HepG2 (cell line): ENCODE measurements at regions not wholly inside any gene's neighbourhood (a gene's known extent, or its start where the extent isn't known, plus 50 kb on each side); places are given as distances from the start of the nearest gene placed in this dataset.

Experiments
- ATM ChIP-seq: fragments of 450-650 bp; IDR thresholded peaks from 2 replicates; pipeline ENCODE4 v1.7.1; 2017; ENCODE audit warnings: mild to moderate bottlenecking, borderline replicate concordance
- EP300 ChIP-seq, 3 experiments: sonication (generic) in 1 of 3; formaldehyde crosslinking in 1 of 3; IDR thresholded peaks; 2 replicates each; pipeline versions ENCODE4 v1.5.1 to v1.6.1; 2011 to 2020; ENCODE audit warnings: low read depth in 2 of 3, low read length in 2 of 3, borderline replicate concordance in 1 of 3, improper control_type of control experiment in 1 of 3, mild to moderate bottlenecking in 1 of 3, missing genetic modification reagents in 1 of 3, moderate library complexity in 1 of 3
- EZH2 ChIP-seq: conservative IDR thresholded peaks from 2 replicates; pipeline ENCODE4 v1.6.1; 2012; ENCODE audit warnings: mild to moderate bottlenecking, low read depth, low read length, moderate library complexity
- HNF4A ChIP-seq: sonication (generic); formaldehyde crosslinking; IDR thresholded peaks from 2 replicates; pipeline ENCODE4 v1.4.0; 2020; ENCODE audit warnings: missing genetic modification reagents
- JARID2 ChIP-seq: sonication (generic); formaldehyde crosslinking; IDR thresholded peaks from 2 replicates; pipeline ENCODE4 v1.8.1; 2023; ENCODE audit warnings: missing genetic modification reagents, inconsistent platforms; ENCODE audit not compliant: insufficient replicate concordance
- KLF16 ChIP-seq, 2 experiments: sonication (generic) in 1 of 2; formaldehyde crosslinking in 1 of 2; IDR thresholded peaks; 2 replicates each; pipeline versions ENCODE4 v1.6.1 to v1.8.0; 2016 to 2023; ENCODE audit warnings: missing genetic modification reagents in 2 of 2, missing compliant biosample characterization in 1 of 2
- ZBTB21 ChIP-seq: sonication (generic); formaldehyde crosslinking; IDR thresholded peaks from 2 replicates; pipeline ENCODE4 v1.4.0; 2020; ENCODE audit warnings: missing genetic modification reagents
- ZNF382 ChIP-seq: sonication (generic); formaldehyde crosslinking; IDR thresholded peaks from 2 replicates; pipeline ENCODE4 v1.5.0; 2020; ENCODE audit warnings: missing genetic modification reagents, mild to moderate bottlenecking, borderline replicate concordance
- ZNF468 ChIP-seq: sonication (generic); formaldehyde crosslinking; IDR thresholded peaks from 2 replicates; pipeline ENCODE4 v1.8.0; 2022; ENCODE audit warnings: mild to moderate bottlenecking, moderate library complexity, missing genetic modification reagents
- ZNF546 ChIP-seq: sonication (generic); formaldehyde crosslinking; conservative IDR thresholded peaks from 2 replicates; pipeline ENCODE4 v1.8.1; 2023; ENCODE audit warnings: mild to moderate bottlenecking, missing genetic modification reagents
- TF ChIP-seq, protein P1 (sequence below): sonication (generic); formaldehyde crosslinking; IDR thresholded peaks from 2 replicates; pipeline ENCODE4 v1.5.0; 2020; ENCODE audit warnings: mild to moderate bottlenecking, missing genetic modification reagents, moderate library complexity
- TF ChIP-seq, protein P2 (sequence below): sonication (generic); formaldehyde crosslinking; IDR thresholded peaks from 2 replicates; pipeline ENCODE4 v1.4.0; 2020; ENCODE audit warnings: missing genetic modification reagents

DNA sequence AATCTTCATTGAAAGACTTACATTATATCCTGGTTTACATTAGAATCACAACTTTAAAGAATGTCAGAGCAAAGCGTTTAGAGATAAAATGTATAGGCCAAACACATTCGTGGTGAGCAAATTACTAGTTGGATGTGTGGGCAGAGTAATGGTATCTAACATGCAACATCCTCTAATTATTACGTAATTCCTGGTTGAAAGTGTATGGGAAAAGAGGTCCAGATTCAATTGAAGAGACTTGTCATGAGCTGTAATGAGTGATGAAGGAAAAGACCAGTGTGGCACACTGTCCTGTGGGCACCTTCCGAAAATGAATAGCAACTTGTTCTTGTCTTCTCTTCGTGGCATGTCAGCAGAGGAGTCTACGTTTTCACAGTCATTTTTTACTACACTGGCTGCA lies 192.8 kb downstream of the LRIG3 start:
- TF ChIP-seq ZNF546 (CRISPR knock-in tag) (no peak), EP300 (IDR thresholded peaks at IDR 0.05; ENCODE audit: low read depth in 2 of 2, low read length in 2 of 2) (no peak), EP300 (CRISPR knock-in tag; IDR thresholded peaks at IDR 0.05; ENCODE audit: borderline replicate concordance) (no peak), ZNF468 (CRISPR knock-in tag) (no peak), ZNF382 (no peak), ATM (no peak), EZH2 (no peak), KLF16 (CRISPR knock-in tag; IDR thresholded peaks at IDR 0.05) (no peak), JARID2 (no peak), HNF4A (CRISPR knock-in tag) (no peak), ZBTB21 (CRISPR knock-in tag) (no peak)
- TF ChIP-seq, protein P1, sequence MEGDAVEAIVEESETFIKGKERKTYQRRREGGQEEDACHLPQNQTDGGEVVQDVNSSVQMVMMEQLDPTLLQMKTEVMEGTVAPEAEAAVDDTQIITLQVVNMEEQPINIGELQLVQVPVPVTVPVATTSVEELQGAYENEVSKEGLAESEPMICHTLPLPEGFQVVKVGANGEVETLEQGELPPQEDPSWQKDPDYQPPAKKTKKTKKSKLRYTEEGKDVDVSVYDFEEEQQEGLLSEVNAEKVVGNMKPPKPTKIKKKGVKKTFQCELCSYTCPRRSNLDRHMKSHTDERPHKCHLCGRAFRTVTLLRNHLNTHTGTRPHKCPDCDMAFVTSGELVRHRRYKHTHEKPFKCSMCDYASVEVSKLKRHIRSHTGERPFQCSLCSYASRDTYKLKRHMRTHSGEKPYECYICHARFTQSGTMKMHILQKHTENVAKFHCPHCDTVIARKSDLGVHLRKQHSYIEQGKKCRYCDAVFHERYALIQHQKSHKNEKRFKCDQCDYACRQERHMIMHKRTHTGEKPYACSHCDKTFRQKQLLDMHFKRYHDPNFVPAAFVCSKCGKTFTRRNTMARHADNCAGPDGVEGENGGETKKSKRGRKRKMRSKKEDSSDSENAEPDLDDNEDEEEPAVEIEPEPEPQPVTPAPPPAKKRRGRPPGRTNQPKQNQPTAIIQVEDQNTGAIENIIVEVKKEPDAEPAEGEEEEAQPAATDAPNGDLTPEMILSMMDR (CRISPR knock-in tag) = no peak
- TF ChIP-seq, protein P2, sequence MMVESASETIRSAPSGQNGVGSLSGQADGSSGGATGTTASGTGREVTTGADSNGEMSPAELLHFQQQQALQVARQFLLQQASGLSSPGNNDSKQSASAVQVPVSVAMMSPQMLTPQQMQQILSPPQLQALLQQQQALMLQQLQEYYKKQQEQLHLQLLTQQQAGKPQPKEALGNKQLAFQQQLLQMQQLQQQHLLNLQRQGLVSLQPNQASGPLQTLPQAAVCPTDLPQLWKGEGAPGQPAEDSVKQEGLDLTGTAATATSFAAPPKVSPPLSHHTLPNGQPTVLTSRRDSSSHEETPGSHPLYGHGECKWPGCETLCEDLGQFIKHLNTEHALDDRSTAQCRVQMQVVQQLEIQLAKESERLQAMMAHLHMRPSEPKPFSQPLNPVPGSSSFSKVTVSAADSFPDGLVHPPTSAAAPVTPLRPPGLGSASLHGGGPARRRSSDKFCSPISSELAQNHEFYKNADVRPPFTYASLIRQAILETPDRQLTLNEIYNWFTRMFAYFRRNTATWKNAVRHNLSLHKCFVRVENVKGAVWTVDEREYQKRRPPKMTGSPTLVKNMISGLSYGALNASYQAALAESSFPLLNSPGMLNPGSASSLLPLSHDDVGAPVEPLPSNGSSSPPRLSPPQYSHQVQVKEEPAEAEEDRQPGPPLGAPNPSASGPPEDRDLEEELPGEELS (CRISPR knock-in tag) = no peak
